NCI-H2196 treated with DMSO at 0.1 percent for 48 hours (cell line): ENCODE measurements at regions not wholly inside any gene's neighbourhood (a gene's known extent, or its start where the extent isn't known, plus 50 kb on each side); places are given as distances from the start of the nearest gene placed in this dataset.
"Not testable (repeated sequence)": the region's sequence is repeated elsewhere in the genome, so short reads cannot be mapped to it uniquely, and the experiment has no call there.

Source experiments
- DNase-seq: peaks from one replicate; lab custom pipeline; 2025; ENCODE audit not compliant: unreplicated experiment; lab: John Stamatoyannopoulos, UW

- DNase-seq: no peak
These were observed 249.8 kb downstream of the ACKR3 start for GRCh38 chr2:236819275-236820002.

GRCh38 chr2:236820763-236821344 lies 251.2 kb downstream of the ACKR3 start:
- no peak for DNase-seq

- DNase-seq: no peak
These were observed 253.5 kb downstream of the ACKR3 start for GRCh38 chr2:236823041-236823629.

- no peak for DNase-seq
These were observed 254.3 kb downstream of the ACKR3 start for GRCh38 chr2:236823963-236824362.

- peak; percentile 91 for DNase-seq
These were observed 255.2 kb downstream of the ACKR3 start for GRCh38 chr2:236824836-236825235.

GRCh38 chr2:236825989-236826510 lies 256.4 kb downstream of the ACKR3 start:
- no peak for DNase-seq

GRCh38 chr2:236826606-236827156 lies 257.1 kb downstream of the ACKR3 start:
- no peak for DNase-seq

- DNase-seq: no peak
These were observed 257.7 kb upstream of the COPS8 start for GRCh38 chr2:236827997-236828396.

- no peak for DNase-seq
These were observed 256.9 kb upstream of the COPS8 start for GRCh38 chr2:236828820-236829219.

- no peak for DNase-seq
These were observed 254.8 kb upstream of the COPS8 start for GRCh38 chr2:236830926-236831325.

- no peak for DNase-seq
These were observed 254.0 kb upstream of the COPS8 start for GRCh38 chr2:236831698-236832097.

- no peak for DNase-seq
These were observed 252.1 kb upstream of the COPS8 start for GRCh38 chr2:236833501-236834073.

- no peak for DNase-seq
These were observed 251.4 kb upstream of the COPS8 start for GRCh38 chr2:236834284-236834683.

- no peak for DNase-seq
These were observed 250.2 kb upstream of the COPS8 start for GRCh38 chr2:236835307-236836024.

- not testable (repeated sequence) for DNase-seq
These were observed 249.7 kb upstream of the COPS8 start for GRCh38 chr2:236836028-236836427.

GRCh38 chr2:236840215-236840614 lies 245.5 kb upstream of the COPS8 start:
- DNase-seq: no peak

- DNase-seq: no peak
These were observed 244.8 kb upstream of the COPS8 start for GRCh38 chr2:236840857-236841256.

GRCh38 chr2:236841389-236841788 lies 244.3 kb upstream of the COPS8 start:
- no peak for DNase-seq

- no peak for DNase-seq
These were observed 242.3 kb upstream of the COPS8 start for GRCh38 chr2:236843161-236843968.

- DNase-seq: no peak
These were observed 241.0 kb upstream of the COPS8 start for GRCh38 chr2:236844711-236845110.
